Esophagus squamous epithelium (tissue), 5 donors: ENCODE measurements at regions not wholly inside any gene's neighbourhood (a gene's known extent, or its start where the extent isn't known, plus 50 kb on each side); places are given as distances from the start of the nearest gene placed in this dataset.

Experiments
- DNase-seq: peaks from one replicate; lab custom pipeline; 2025; lab: John Stamatoyannopoulos, UW
- H3K27ac ChIP-seq, 4 donors: fragments of 200-600 bp; sonication (generic); one replicate each; pipeline ENCODE4 v1.5.1; 2016 to 2019; ENCODE audit warnings: mild to moderate bottlenecking in 1 of 4
- H3K27me3 ChIP-seq, 4 donors: fragments of 200-600 bp; sonication (generic); 1 replicate in 3 of 4; 2 replicates in 1 of 4; pipeline versions ENCODE4 v1.5.1 to v1.6.0; 2017 to 2021; ENCODE audit warnings: antibody characterized with exemption in 1 of 4
- H3K36me3 ChIP-seq, 3 donors: fragments of 200-600 bp; sonication (generic); one replicate each; pipeline ENCODE4 v1.5.1; 2016 to 2019
- H3K4me1 ChIP-seq, 3 donors: fragments of 200-600 bp; sonication (generic); one replicate each; pipeline ENCODE4 v1.5.1; 2017 to 2019
- H3K4me3 ChIP-seq, 4 donors: fragments of 200-600 bp; sonication (generic); 1 replicate in 3 of 4; 2 replicates in 1 of 4; pipeline ENCODE4 v1.5.1; 2016 to 2019; ENCODE audit warnings: mild to moderate bottlenecking in 2 of 4, moderate library complexity in 1 of 4
- H3K9me3 ChIP-seq, 3 donors: fragments of 200-600 bp; sonication (generic); one replicate each; pipeline ENCODE4 v1.5.1; 2016 to 2019
- POLR2A ChIP-seq, 4 donors: fragments of 450-650 bp; IDR thresholded peaks; one replicate each; pipeline ENCODE4 v1.6.1; 2017; ENCODE audit warnings: antibody characterized with exemption in 4 of 4, mild to moderate bottlenecking in 4 of 4, moderate library complexity in 3 of 4
- WGBS, 2 donors: methylation state at CpG; one replicate each; pipeline ENCODE4 v1.1.5; 2018; 5-methylcytosine and 5-hydroxymethylcytosine counted together
- intact Hi-C: fragments of 100-400 bp; cut with DNase I; formaldehyde crosslinking; loops from one replicate; pipeline ENCODE4 v1.15.0; 2022
- TF ChIP-seq, protein P1 (sequence below), 6 experiments: fragments of 450-650 bp in 4 of 6; fragments of 200-600 bp in 2 of 6; sonication (generic) in 2 of 6; IDR thresholded peaks; one replicate each; pipeline ENCODE4 v1.5.1; 2016 to 2019; ENCODE audit warnings: antibody characterized with exemption in 6 of 6, mild to moderate bottlenecking in 4 of 6, moderate library complexity in 4 of 6
- donor health status: DM: yes; HTN: yes; CAD: no.

DNA sequence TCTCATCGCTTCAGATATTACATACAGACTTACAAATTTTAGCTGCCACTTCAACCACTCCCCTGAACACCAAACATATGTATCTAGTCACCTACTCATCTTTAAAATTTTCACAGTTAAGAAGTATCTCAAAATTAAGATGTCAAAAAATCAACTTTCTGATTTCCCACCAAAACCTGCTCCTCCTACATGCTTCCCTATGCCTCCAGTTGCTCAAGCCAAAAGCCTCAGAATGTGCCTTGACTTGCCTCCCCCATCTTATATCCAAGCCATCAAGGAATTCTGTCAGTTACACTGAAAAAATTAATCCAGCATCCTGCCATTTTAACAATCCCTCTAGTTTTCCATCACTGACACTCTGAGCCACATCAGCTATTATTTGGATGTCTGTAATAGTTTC lies 85.0 kb downstream of the SPRY2 start:
- intact Hi-C loops, result no loop called here
- Histone ChIP-seq H3K4me3 (no peak overlapping the region), H3K9me3 (no peaks in the 10 kb centered on the region), H3K36me3 (no peaks in the 10 kb centered on the region), H3K27me3 (no peaks in the 10 kb centered on the region), H3K4me1 (no peaks in the 10 kb centered on the region), H3K27ac (no peak overlapping the region)
- no peak for DNase-seq
- 89 to 92% methylated on average over 1 of the region's 1 CpG for WGBS, 2 donors
- TF ChIP-seq, protein P1, sequence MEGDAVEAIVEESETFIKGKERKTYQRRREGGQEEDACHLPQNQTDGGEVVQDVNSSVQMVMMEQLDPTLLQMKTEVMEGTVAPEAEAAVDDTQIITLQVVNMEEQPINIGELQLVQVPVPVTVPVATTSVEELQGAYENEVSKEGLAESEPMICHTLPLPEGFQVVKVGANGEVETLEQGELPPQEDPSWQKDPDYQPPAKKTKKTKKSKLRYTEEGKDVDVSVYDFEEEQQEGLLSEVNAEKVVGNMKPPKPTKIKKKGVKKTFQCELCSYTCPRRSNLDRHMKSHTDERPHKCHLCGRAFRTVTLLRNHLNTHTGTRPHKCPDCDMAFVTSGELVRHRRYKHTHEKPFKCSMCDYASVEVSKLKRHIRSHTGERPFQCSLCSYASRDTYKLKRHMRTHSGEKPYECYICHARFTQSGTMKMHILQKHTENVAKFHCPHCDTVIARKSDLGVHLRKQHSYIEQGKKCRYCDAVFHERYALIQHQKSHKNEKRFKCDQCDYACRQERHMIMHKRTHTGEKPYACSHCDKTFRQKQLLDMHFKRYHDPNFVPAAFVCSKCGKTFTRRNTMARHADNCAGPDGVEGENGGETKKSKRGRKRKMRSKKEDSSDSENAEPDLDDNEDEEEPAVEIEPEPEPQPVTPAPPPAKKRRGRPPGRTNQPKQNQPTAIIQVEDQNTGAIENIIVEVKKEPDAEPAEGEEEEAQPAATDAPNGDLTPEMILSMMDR (IDR thresholded peaks at IDR 0.05), result no peak
- no peak for TF ChIP-seq POLR2A (IDR thresholded peaks at IDR 0.05)

DNA sequence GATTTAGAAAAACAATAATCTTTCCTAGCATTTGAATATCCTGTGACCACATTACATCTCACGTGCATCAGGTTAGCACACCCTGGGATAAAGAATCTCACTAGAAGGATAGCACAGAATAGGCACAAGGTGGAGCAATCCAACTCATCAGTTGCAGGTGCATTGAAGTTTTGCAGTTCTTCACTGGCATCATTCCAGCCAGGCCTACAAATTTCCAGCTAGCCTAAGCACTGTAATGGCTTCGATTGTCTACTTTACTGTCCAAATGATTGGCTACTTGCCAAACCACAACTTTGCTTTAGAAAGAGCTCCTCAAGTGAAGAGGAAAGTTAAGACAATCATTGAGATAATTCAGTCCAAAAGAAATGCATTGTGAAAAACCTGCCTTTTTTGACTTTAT lies 89.5 kb downstream of the SPRY2 start:
- no peak for DNase-seq
- Histone ChIP-seq H3K27me3 (no peaks in the 10 kb centered on the region), H3K4me1 (no peaks in the 10 kb centered on the region), H3K36me3 (no peaks in the 10 kb centered on the region), H3K4me3 (no peak overlapping the region), H3K27ac (no peak overlapping the region), H3K9me3 (no peaks in the 10 kb centered on the region)
- no peak for TF ChIP-seq POLR2A (IDR thresholded peaks at IDR 0.05)
- TF ChIP-seq, protein P1 (IDR thresholded peaks at IDR 0.05), result no peak
- 47 to 53% methylated on average over 2 of the region's 2 CpGs for WGBS, 2 donors
- intact Hi-C loops, result no loop called here

DNA sequence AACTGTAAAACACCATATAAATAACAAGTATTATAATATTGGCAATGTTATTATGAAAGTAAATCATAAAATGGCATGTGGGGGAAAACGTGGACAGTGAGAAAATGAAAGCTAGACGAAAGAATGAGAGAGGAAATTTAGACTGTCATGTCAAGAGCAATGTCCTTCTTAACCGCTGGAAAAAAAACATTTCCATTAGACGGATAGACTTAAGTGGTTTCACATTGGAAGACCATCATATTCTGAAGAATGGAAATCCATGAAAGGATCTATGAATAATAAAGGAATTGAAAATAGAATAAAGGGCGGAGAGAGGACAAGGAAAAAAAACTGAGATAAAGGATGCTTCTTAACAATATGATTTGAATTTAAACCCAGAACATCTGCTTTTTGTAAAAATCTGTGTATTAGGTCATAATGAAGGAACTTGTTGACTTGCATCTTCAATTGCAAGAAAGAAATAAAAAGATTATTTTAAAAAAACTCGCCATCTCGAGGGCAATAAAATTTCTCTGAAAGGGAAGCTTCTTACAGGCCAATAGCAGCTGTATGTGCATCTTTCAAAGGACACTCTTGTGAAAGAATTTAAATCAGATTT lies 90.6 kb downstream of the SPRY2 start:
- Histone ChIP-seq H3K27ac (no peak overlapping the region), H3K4me3 (no peak overlapping the region), H3K4me1 (no peaks in the 10 kb centered on the region), H3K9me3 (no peaks in the 10 kb centered on the region), H3K27me3 (no peaks in the 10 kb centered on the region), H3K36me3 (no peaks in the 10 kb centered on the region)
- TF ChIP-seq POLR2A (IDR thresholded peaks at IDR 0.05), result no peak
- TF ChIP-seq, protein P1 (IDR thresholded peaks at IDR 0.05), result no peak
- intact Hi-C loops, result no loop called here
- WGBS, 2 donors, result 44% methylated on average over 7 of the region's 7 CpGs
- DNase-seq, result no peak

DNA sequence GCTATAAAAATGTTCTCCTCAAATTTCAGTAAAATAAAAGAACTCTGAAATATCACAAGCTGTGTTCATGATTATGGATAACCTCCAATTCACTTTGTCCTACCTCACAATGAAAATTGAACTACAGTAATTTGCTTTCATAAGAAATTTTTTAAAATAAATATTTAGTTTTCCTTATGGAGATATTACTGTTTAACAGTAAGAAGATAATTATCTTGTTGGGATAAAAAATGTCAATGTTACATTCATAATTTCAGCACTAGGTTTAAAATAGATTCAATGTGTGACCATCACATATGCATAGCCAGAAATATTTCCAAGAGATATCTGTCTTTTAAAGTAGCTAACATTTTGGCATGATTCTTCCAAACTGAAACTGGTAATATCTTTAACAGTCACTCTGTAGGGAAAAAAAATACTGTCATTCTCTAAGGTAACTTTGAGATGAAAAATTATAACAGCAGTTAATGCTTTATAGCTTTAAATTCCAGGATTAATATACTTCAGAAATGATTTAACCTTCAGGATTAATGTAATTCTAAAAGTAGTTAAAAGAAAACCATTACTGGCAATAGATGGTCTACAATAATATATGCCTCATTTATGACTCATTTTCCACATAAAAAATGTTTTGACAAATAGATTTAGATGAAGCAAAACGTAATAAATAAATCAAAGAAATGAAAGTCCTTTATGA lies 91.3 kb downstream of the SPRY2 start:
- no peaks in the 10 kb centered on the region for H3K4me1 ChIP-seq
- H3K27ac ChIP-seq, result no peak overlapping the region
- H3K36me3 ChIP-seq, result no peaks in the 10 kb centered on the region
- TF ChIP-seq, protein P1 (IDR thresholded peaks at IDR 0.05), result no peak
- TF ChIP-seq POLR2A (IDR thresholded peaks at IDR 0.05), result no peak
- WGBS, 2 donors, result 6 to 21% methylated on average over 1 of the region's 1 CpG
- intact Hi-C loops, result no loop called here
- no peaks in the 10 kb centered on the region for H3K27me3 ChIP-seq
- H3K9me3 ChIP-seq, result no peaks in the 10 kb centered on the region
- DNase-seq, result no peak
- H3K4me3 ChIP-seq, result no peak overlapping the region

DNA sequence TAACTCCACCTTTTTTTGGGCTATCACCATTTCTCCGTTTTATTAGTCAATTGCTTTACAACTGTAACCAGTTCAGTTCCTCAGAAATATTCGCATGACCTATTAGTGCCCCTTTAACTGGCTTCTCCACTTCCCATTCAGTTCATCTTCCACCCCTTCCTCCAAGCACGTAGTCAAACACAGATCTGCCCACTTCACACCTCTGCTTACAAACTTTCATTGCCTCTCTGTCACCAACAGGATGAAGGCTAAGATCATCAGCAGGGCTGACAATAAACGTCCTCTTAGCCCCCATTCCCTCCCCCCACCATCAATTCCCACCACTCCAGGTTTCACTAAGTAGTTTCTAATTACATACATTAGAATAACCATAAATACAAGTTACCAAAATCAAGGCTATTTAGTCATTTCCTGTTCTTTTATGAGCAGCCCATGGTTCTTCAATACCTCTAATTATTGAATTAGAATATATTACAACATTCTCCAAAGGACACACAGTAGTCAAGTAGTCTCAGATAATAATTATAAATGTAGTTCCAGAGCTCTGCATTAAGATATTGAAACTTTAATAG lies 95.7 kb downstream of the SPRY2 start:
- 49 to 67% methylated on average over 4 of the region's 4 CpGs for WGBS, 2 donors
- no peak overlapping the region for H3K27ac ChIP-seq
- no peaks in the 10 kb centered on the region for H3K4me1 ChIP-seq
- no peak for TF ChIP-seq POLR2A (IDR thresholded peaks at IDR 0.05)
- TF ChIP-seq, protein P1 (IDR thresholded peaks at IDR 0.05), result no peak
- DNase-seq, result no peak
- no peaks in the 10 kb centered on the region for H3K27me3 ChIP-seq
- H3K9me3 ChIP-seq, result no peaks in the 10 kb centered on the region
- H3K36me3 ChIP-seq, result no peaks in the 10 kb centered on the region
- intact Hi-C loops, result no loop called here
- H3K4me3 ChIP-seq, result no peak overlapping the region
